HepG2 (cell line): ENCODE measurements at regions not wholly inside any gene's neighbourhood (a gene's known extent, or its start where the extent isn't known, plus 50 kb on each side); places are given as distances from the start of the nearest gene placed in this dataset.

Experiments
- AFF4 ChIP-seq: sonication (generic); formaldehyde crosslinking; IDR thresholded peaks from 2 replicates; pipeline ENCODE4 v1.4.0; 2020; ENCODE audit warnings: missing genetic modification reagents
- ATF3 ChIP-seq: sonication (generic); formaldehyde crosslinking; IDR thresholded peaks from 2 replicates; pipeline ENCODE4 v1.4.0; 2020; ENCODE audit warnings: missing genetic modification reagents
- CTCF ChIP-seq: sonication (generic); formaldehyde crosslinking; IDR thresholded peaks from 2 replicates; pipeline ENCODE4 v1.5.0; 2020; ENCODE audit warnings: mild to moderate bottlenecking, missing genetic modification reagents, moderate library complexity
- GMEB1 ChIP-seq: sonication (generic); formaldehyde crosslinking; IDR thresholded peaks from 2 replicates; pipeline ENCODE4 v1.5.1; 2020; ENCODE audit warnings: missing genetic modification reagents, mild to moderate bottlenecking, borderline replicate concordance
- MAX ChIP-seq: IDR thresholded peaks from 2 replicates; pipeline ENCODE4 v1.6.1; 2012; ENCODE audit warnings: inconsistent platforms
- SMAD9 ChIP-seq: sonication (generic); formaldehyde crosslinking; IDR thresholded peaks from 2 replicates; pipeline ENCODE4 v1.5.1; 2020; ENCODE audit warnings: mild to moderate bottlenecking, missing genetic modification reagents
- SYNCRIP ChIP-seq: fragments of 200-400 bp; formaldehyde crosslinking; IDR thresholded peaks from 2 replicates; pipeline ENCODE4 v1.6.1; 2018; ENCODE audit warnings: mild to moderate bottlenecking, low read depth, low read length; ENCODE audit not compliant: insufficient read depth
- TAF1 ChIP-seq: sonication (generic); formaldehyde crosslinking; IDR thresholded peaks from 2 replicates; pipeline ENCODE4 v1.4.0; 2020; ENCODE audit warnings: missing genetic modification reagents
- TAF15 ChIP-seq: fragments of 200-400 bp; formaldehyde crosslinking; IDR thresholded peaks from one replicate; pipeline ENCODE4 v1.6.1; 2018; ENCODE audit warnings: mild to moderate bottlenecking, low read depth, low read length; ENCODE audit not compliant: poor library complexity, severe bottlenecking
- TCF7 ChIP-seq: sonication (generic); IDR thresholded peaks from 2 replicates; pipeline ENCODE4 v1.6.1; 2016; ENCODE audit warnings: antibody characterized with exemption, low read depth
- ZNF614 ChIP-seq: IDR thresholded peaks from 2 replicates; pipeline ENCODE4 v1.6.1; 2018; ENCODE audit warnings: missing biosample characterization, missing genetic modification reagents, inconsistent platforms, borderline replicate concordance
- ZNF839 ChIP-seq: sonication (generic); formaldehyde crosslinking; IDR thresholded peaks from 2 replicates; pipeline ENCODE4 v1.4.0; 2020; ENCODE audit warnings: missing genetic modification reagents, mild to moderate bottlenecking, borderline replicate concordance

GRCh38 chr1:187121661-187122060, 292.9 kb downstream of the PLA2G4A start:
- TF ChIP-seq CTCF, result no peak
- TF ChIP-seq ATF3 (CRISPR knock-in tag), result no peak
- no peak for TF ChIP-seq ZNF839 (CRISPR knock-in tag)
- TF ChIP-seq AFF4 (CRISPR knock-in tag), result no peak
- TF ChIP-seq TAF1 (CRISPR knock-in tag), result no peak
- TF ChIP-seq GMEB1 (CRISPR knock-in tag), result no peak
- TF ChIP-seq ZNF614 (CRISPR knock-in tag), result no peak
- no peak for TF ChIP-seq TCF7
- no peak for TF ChIP-seq SYNCRIP
- TF ChIP-seq SMAD9 (CRISPR knock-in tag), result no peak
- TF ChIP-seq TAF15, result no peak
- TF ChIP-seq MAX, result no peak
